Keratinocyte (primary cell): ENCODE measurements at regions not wholly inside any gene's neighbourhood (a gene's known extent, or its start where the extent isn't known, plus 50 kb on each side); places are given as distances from the start of the nearest gene placed in this dataset.

Source experiments
- DNase-seq: peaks from one replicate; pipeline ENCODE4 v3.0.0-alpha.2; 2011; ENCODE audit warnings: low read depth, missing footprints, low spot score
- FAIRE-seq: peaks from 2 replicates; lab custom pipeline; 2011; peaks lifted over from hg19 to GRCh38; lab: Jason Lieb, UNC
- H2AFZ ChIP-seq: 2 replicates; pipeline ENCODE4 v1.6.0; 2012; ENCODE audit warnings: low read length, control low read depth, inconsistent platforms; ENCODE audit not compliant: control insufficient read depth
- H3K27ac ChIP-seq: 2 replicates; pipeline ENCODE4 v1.5.1; 2011; ENCODE audit warnings: low read length; ENCODE audit not compliant: control insufficient read depth, insufficient read depth
- H3K27me3 ChIP-seq: 3 replicates; pipeline ENCODE4 v1.6.0; 2011; ENCODE audit warnings: low read length; ENCODE audit not compliant: control insufficient read depth, insufficient read depth; ENCODE audit errors: extremely low read depth
- H3K36me3 ChIP-seq, 2 experiments: 2 replicates in 1 of 2; 3 replicates in 1 of 2; pipeline ENCODE4 v1.5.1; 2011; ENCODE audit warnings: low read length in 2 of 2, mild to moderate bottlenecking in 1 of 2; ENCODE audit not compliant: control insufficient read depth in 2 of 2, insufficient read depth in 2 of 2; ENCODE audit errors: extremely low read depth in 1 of 2
- H3K4me1 ChIP-seq: 3 replicates; pipeline ENCODE4 v1.5.1; 2011; ENCODE audit warnings: low read length; ENCODE audit not compliant: control insufficient read depth, insufficient read depth; ENCODE audit errors: extremely low read depth
- H3K4me2 ChIP-seq: 3 replicates; pipeline ENCODE4 v1.6.0; 2011; ENCODE audit warnings: low read depth, low read length; ENCODE audit not compliant: control insufficient read depth, insufficient read depth; ENCODE audit errors: extremely low read depth
- H3K4me3 ChIP-seq, 3 experiments: fragments of 200-600 bp in 1 of 3; sonication (generic) in 1 of 3; 2 replicates in 2 of 3; 3 replicates in 1 of 3; pipeline ENCODE4 v1.5.1; 2011 to 2016; ENCODE audit warnings: low read length in 3 of 3, mild to moderate bottlenecking in 3 of 3, control low read depth in 2 of 3, inconsistent platforms in 1 of 3, low read depth in 1 of 3, mixed read lengths in 1 of 3, mixed run types in 1 of 3, moderate library complexity in 1 of 3; ENCODE audit not compliant: control insufficient read depth in 2 of 3, insufficient read depth in 2 of 3; ENCODE audit errors: extremely low read depth in 1 of 3
- H3K79me2 ChIP-seq: 2 replicates; pipeline ENCODE4 v1.6.0; 2012; ENCODE audit warnings: low read length; ENCODE audit not compliant: control insufficient read depth, insufficient read depth
- H3K9ac ChIP-seq: 3 replicates; pipeline ENCODE4 v1.6.0; 2011; ENCODE audit warnings: low read length; ENCODE audit not compliant: control insufficient read depth, insufficient read depth; ENCODE audit errors: extremely low read depth
- H3K9me1 ChIP-seq: 3 replicates; pipeline ENCODE4 v1.6.0; 2011; ENCODE audit warnings: low read length; ENCODE audit not compliant: control insufficient read depth, insufficient read depth; ENCODE audit errors: extremely low read depth
- H3K9me3 ChIP-seq: 2 replicates; pipeline ENCODE4 v1.5.1; 2012; ENCODE audit warnings: low read depth, low read length; ENCODE audit not compliant: control insufficient read depth
- H4K20me1 ChIP-seq: 3 replicates; pipeline ENCODE4 v1.6.0; 2011; ENCODE audit warnings: low read length; ENCODE audit not compliant: control insufficient read depth, insufficient read depth; ENCODE audit errors: extremely low read depth
- CTCF ChIP-seq, 3 experiments: IDR thresholded peaks in 1 of 3; conservative IDR thresholded peaks in 1 of 3; optimal IDR thresholded peaks in 1 of 3; 2 replicates in 2 of 3; 3 replicates in 1 of 3; pipeline versions ENCODE3 to v1.5.1; 2011; ENCODE audit warnings: low read length in 3 of 3, mild to moderate bottlenecking in 3 of 3, moderate library complexity in 2 of 3, control low read depth in 1 of 3, inconsistent platforms in 1 of 3; ENCODE audit not compliant: insufficient read depth in 2 of 3; ENCODE audit errors: extremely low read depth in 1 of 3
- EZH2 ChIP-seq: IDR thresholded peaks from one replicate; pipeline ENCODE4 v1.6.1; 2012; ENCODE audit warnings: inconsistent platforms, mild to moderate bottlenecking, low read length, moderate library complexity
- dilution Hi-C: fragments of 300-500 bp; cut with MboI; formaldehyde crosslinking; loops from one replicate; pipeline ENCODE4 v1.7.0; 2020; ENCODE audit warnings: low sequenced_read_pairs; ENCODE audit not compliant: extremely low pct_ligation_motif_present

- Histone ChIP-seq H3K4me2 (no peak overlapping the region), H3K4me1 (no peaks in the 10 kb centered on the region), H3K27me3 (no peaks in the 10 kb centered on the region), H3K9me3 (peaks cover 9% of the 10 kb centered on the region), H2AFZ (no peak overlapping the region), H3K36me3 (no peaks in the 10 kb centered on the region), H3K79me2 (no peaks in the 10 kb centered on the region), H3K9ac (no peak overlapping the region), H3K27ac (no peak overlapping the region), H3K4me3 (no peak overlapping the region), H4K20me1 (no peaks in the 10 kb centered on the region), H3K9me1 (no peaks in the 10 kb centered on the region)
- TF ChIP-seq CTCF (optimal IDR thresholded peaks at IDR 0.05 in 1 of 3, IDR thresholded peaks at IDR 0.05 in 1 of 3, conservative IDR thresholded peaks at IDR 0.05 in 1 of 3; ENCODE audit: extremely low read depth in 1 of 3, insufficient read depth in 2 of 3, low read length in 3 of 3) (no peak), EZH2 (no peak)
- FAIRE-seq (no peak), DNase-seq (no peak)
- dilution Hi-C loops = no loop called here
Measured at GRCh38 chr2:238520359-238520886, 93.7 kb downstream of the ASB1 start.

DNA sequence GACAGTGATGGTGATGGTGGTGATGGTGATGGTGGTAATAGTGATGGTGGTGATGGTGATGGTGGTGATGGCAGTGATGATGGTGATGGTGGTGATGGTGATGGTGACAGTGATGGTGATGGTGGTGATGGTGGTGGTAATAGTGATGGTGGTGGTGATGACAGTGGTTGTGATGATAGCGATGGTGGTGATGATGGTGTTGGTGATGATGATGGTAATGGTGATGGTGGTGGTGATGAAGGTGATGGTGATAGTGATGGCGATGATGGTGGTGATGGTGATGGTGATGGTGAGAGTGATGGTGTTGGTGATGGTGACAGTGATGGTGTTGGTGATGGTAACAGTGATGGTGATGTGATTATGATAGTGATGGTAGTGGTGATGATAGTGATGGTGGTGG, 94.3 kb downstream of the ASB1 start:
- H3K9me3 ChIP-seq = peaks cover 9% of the 10 kb centered on the region
- dilution Hi-C loops = no loop called here

More for the DNA sequence above, 94.3 kb downstream of the ASB1 start:
- H3K36me3 ChIP-seq = no peaks in the 10 kb centered on the region
- H3K4me1 ChIP-seq = no peaks in the 10 kb centered on the region
- H3K9ac ChIP-seq = no peak overlapping the region
- TF ChIP-seq CTCF (optimal IDR thresholded peaks at IDR 0.05 in 1 of 3, IDR thresholded peaks at IDR 0.05 in 1 of 3, conservative IDR thresholded peaks at IDR 0.05 in 1 of 3; ENCODE audit: extremely low read depth in 1 of 3, insufficient read depth in 2 of 3, low read length in 3 of 3) (no peak), EZH2 (no peak)
- no peak overlapping the region for H3K4me2 ChIP-seq
- no peak overlapping the region for H3K27ac ChIP-seq
- no peak for FAIRE-seq
- H4K20me1 ChIP-seq = no peaks in the 10 kb centered on the region
- no peaks in the 10 kb centered on the region for H3K9me1 ChIP-seq
- no peaks in the 10 kb centered on the region for H3K27me3 ChIP-seq
- no peak overlapping the region for H2AFZ ChIP-seq
- H3K4me3 ChIP-seq = no peak overlapping the region
- H3K79me2 ChIP-seq = no peaks in the 10 kb centered on the region
- no peak for DNase-seq
